ES-I3 (cell line): ENCODE measurements at regions not wholly inside any gene's neighbourhood (a gene's known extent, or its start where the extent isn't known, plus 50 kb on each side); places are given as distances from the start of the nearest gene placed in this dataset.

Experiments used
- H3K36me3 ChIP-seq: 2 replicates; pipeline ENCODE4 v1.6.1; 2013; ENCODE audit warnings: mild to moderate bottlenecking, low read length, control low read depth, moderate library complexity; ENCODE audit not compliant: insufficient read depth
- H3K4me1 ChIP-seq: 2 replicates; pipeline ENCODE4 v1.6.1; 2013; ENCODE audit warnings: mild to moderate bottlenecking, control low read depth, low read length; ENCODE audit not compliant: insufficient read depth
- H3K9ac ChIP-seq: 2 replicates; pipeline ENCODE4 v1.6.1; 2013; ENCODE audit warnings: low read depth, mild to moderate bottlenecking, low read length, moderate library complexity
- H3K9me3 ChIP-seq: 2 replicates; pipeline ENCODE4 v1.6.1; 2013; ENCODE audit warnings: mild to moderate bottlenecking, low read length, moderate library complexity; ENCODE audit not compliant: control insufficient read depth, insufficient read depth

DNA sequence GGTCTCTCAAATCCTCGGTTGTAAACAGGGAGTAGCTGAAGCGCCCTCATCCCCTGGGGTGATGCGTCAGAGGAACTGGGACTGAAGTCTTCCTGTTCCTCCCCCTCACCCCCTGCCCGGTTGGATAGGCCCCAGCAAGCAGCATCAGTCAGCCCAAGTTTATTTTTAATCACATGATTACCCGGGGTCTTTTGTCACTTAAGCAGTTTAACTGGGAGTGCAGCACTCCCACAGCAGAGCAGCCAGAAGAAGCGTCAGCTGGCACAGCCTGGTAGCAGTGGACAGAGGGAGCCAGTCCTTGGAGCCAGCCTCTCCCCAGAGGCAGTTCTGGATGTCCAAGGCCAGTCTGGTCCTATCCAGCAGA, 342.1 kb downstream of the CTTN start:
- H3K9ac ChIP-seq, result no peak overlapping the region
- no peaks in the 10 kb centered on the region for H3K9me3 ChIP-seq
- peaks cover 15% of the 10 kb centered on the region; the same call in 1 of the 2 replicates for H3K4me1 ChIP-seq
- H3K36me3 ChIP-seq, result no peaks in the 10 kb centered on the region

DNA sequence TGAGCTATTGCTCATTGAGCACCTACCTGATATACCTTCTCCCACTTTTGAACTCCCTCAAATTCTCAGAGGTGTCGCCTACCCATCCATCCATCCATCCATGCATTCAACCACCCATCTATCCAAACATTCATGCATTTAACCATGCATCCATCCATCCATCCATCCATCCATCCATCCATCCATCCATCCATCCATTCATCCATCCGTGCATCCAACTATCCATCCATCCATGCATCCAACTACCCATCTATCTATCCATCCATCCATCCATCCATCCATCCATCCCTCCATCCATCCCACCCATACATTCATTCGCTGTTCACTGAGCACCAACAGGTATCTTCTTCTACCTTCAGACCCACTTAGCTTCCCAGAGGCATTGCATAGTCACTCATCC, 342.8 kb downstream of the CTTN start:
- Histone ChIP-seq H3K36me3 (no peaks in the 10 kb centered on the region), H3K9me3 (no peaks in the 10 kb centered on the region), H3K4me1 (peaks cover 15% of the 10 kb centered on the region; the same call in 1 of the 2 replicates), H3K9ac (no peak overlapping the region)

DNA sequence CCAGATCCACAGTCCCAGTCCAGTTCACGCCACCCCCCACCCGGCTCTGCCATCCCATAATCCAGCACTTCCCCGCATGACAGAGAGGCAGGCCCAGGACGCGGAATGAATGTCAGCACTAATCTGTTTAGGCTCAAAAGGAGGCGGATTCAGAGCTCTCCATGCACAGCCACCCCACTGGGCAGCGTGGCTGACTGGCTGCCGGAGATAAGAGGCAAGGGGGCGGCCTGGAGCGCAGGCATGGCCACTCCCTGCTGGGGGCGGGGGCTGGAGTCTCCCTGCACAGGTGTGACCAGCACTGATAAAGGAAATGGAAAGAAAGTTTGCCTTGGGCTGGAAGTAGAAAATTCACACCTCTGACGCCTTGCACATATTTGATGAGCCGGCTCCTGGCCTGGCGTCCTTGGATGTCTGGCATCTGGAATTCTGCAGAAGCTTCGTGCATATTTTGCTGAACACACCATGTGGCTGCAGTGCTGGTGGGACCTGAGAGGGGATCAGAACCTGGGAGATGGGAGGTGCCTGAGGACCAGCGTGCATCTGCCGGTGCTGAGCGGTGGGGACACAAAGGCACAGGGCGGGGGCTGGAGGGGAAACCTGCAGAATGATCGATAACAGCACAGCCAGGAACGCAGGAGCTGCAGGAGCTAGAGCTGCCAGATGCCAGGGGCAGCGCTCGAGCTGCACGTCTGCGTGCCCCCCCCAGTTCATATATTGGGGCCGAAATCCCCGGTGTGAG, 344.4 kb downstream of the CTTN start:
- no peak overlapping the region for H3K9ac ChIP-seq
- H3K36me3 ChIP-seq, result no peaks in the 10 kb centered on the region
- no peaks in the 10 kb centered on the region for H3K9me3 ChIP-seq
- peaks cover 15% of the 10 kb centered on the region; the same call in 1 of the 2 replicates for H3K4me1 ChIP-seq

DNA sequence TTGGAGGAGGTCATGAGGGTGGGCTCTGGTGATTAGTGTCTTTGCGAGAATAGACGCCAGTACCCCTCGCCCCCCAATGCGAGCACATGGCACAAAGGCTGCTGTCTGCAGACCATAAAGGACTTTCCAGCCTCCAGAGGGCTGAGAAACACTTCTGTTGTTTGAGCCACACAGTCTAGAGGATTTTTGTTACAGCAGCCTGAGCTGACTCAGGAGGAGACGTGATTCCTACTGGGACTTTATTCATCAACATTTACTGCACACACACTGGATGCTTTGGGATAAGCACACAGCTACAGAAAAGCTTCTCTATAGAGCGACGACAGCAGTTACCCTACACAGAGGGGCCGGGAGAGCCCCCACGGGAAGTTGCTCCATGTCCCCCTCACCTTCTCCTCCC, 345.0 kb downstream of the CTTN start:
- Histone ChIP-seq H3K36me3 (no peaks in the 10 kb centered on the region), H3K9me3 (no peaks in the 10 kb centered on the region), H3K4me1 (peaks cover 15% of the 10 kb centered on the region; the same call in 1 of the 2 replicates), H3K9ac (no peak overlapping the region)

DNA sequence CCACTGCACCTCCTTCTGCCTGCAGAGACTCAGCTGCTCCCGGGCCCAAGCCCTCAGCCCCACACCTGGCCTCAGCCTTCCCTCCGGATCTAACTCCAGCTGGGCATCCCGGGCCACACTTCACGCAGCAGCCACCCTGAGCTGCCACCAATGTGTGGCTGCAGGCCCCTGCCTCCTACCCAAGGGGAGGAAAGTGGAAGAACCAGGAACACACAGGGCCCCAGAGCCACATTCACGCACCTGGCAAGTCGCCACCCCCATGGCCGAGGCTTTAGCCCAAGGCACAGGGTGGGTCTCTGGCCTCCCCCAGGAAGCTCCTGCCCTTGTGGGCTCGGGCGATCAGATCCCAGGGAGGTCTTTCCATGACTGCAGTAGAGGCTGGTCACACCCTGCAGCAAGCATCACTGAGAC, 345.6 kb downstream of the CTTN start:
- Histone ChIP-seq H3K9ac (no peak overlapping the region), H3K9me3 (no peaks in the 10 kb centered on the region), H3K36me3 (no peaks in the 10 kb centered on the region), H3K4me1 (peaks cover 15% of the 10 kb centered on the region; the same call in 1 of the 2 replicates)

DNA sequence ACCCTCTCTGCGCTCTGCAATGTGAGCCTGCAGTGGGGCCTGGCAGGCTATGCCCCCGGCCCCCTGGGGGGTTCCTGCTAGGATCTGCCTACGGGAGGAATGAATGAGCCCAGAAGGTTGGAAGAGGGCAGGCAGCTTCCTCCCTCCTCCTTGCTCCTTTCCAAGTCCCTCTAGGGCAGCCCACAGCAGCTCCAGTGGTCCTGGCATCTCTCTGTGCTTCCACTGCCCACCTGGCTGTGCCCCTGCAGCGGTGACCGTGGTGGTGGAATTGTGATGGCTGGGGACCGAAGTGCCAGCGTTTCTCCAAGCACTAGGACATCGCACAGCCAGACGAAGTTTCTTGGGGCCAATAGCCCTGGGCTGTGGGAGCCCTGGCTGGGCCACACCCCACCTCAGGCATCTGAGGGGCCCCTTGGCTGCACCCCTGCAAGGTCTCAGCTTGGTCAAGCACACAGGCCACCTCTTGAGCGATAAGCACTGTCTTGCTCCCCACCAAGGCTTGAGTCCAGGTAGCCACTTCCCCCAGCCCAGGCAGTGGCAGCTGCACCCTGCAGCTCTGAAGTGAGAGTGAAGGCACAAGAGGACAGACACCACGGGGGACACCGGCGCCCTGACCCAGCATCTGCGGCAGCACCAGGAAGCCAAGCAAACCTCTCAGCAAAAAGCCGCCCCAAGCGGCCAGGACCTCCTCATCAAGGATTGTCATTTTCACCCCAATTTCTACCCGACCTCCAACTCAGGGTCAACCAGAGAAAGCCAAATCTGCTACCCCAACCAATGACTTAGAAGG, 346.3 kb downstream of the CTTN start:
- Histone ChIP-seq H3K9ac (no peak overlapping the region), H3K36me3 (no peaks in the 10 kb centered on the region), H3K9me3 (no peaks in the 10 kb centered on the region), H3K4me1 (peaks cover 15% of the 10 kb centered on the region; the same call in 1 of the 2 replicates)

DNA sequence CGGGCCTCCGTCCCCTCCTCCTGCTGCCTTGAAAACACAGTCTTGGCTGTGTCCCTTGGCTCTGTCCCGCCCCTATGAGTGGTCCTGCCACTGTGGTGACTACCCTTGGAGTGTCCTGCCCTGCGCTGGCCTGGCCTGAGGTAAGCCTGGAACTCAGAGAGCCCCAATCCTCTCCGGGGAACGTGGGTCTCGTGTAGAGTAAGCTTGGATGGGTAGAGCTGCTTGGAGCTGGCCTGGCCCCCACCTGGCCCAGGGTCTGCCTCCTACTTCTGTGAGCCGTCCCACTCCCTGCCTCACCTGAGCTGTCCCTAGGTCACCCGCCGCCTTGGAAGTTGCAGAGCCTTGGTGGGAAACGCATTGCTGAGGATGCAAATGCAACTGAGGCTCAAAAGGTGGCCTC, 347.1 kb downstream of the CTTN start:
- H3K9ac ChIP-seq, result no peak overlapping the region
- H3K9me3 ChIP-seq, result peaks cover 6% of the 10 kb centered on the region
- H3K36me3 ChIP-seq, result no peaks in the 10 kb centered on the region; the same call in 1 of the 2 replicates
- peaks cover 15% of the 10 kb centered on the region; the same call in 1 of the 2 replicates for H3K4me1 ChIP-seq

DNA sequence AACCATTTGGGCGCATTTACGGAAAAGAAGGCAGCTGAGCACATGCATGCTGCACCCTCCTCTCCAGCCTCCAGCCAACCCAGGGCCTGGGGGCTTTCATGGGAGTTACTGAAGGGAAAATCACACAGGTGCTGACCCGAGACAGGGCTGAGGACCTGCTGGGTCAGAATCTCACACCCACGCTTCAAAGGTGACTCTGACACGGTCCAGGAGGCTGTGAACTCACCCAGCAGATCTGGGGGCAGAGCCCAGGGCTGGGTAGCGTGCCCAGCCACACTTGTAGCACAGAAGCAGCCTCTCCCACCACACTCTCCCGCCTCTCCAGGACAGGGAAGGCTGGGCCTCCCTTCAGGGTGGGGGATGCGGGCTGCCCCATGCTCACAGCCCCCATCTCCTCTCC, 347.6 kb downstream of the CTTN start:
- Histone ChIP-seq H3K4me1 (peaks cover 15% of the 10 kb centered on the region; the same call in 1 of the 2 replicates), H3K36me3 (no peaks in the 10 kb centered on the region; the same call in 1 of the 2 replicates), H3K9me3 (peaks cover 11% of the 10 kb centered on the region), H3K9ac (no peak overlapping the region)

DNA sequence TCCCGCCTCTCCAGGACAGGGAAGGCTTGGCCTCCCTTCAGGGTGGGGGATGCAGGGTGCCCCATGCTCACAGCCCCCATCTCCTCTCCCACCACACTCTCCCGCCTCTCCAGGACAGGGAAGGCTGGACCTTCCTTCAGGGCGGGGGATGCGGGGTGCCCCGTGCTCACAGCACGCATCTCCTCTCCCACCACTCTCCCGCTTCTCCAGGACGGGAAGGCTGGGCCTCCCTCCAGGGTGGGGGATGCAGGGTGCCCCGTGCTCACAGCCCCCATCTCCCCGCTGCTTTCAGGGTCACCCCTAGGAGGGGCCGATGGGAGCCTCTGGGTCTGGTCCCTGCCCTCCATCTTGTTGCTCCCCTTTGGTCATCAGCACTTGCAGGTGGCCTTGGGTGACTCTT, 348.0 kb downstream of the CTTN start:
- peaks cover 15% of the 10 kb centered on the region; the same call in 1 of the 2 replicates for H3K4me1 ChIP-seq
- no peaks in the 10 kb centered on the region; the same call in 1 of the 2 replicates for H3K36me3 ChIP-seq
- peaks cover 14% of the 10 kb centered on the region for H3K9me3 ChIP-seq
- H3K9ac ChIP-seq, result no peak overlapping the region

DNA sequence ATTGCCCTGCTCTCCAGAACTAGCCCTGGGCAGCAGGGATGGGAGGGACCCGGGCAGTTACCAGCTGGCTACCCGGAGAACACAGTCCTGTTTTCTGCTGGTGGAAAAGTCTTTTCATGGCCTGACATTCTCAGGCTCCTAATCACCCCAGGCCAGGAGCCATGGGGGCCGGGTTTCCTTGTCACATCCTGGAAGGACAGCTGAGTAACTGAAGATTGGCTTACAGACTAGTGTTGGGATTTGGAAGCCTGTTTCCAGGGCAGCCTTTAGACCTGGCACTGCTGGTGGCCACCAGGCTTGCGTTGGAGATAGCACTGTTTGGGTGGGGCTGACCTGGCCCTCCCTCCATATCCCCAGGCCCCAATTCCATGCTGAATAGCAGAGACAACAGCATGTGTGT, 349.0 kb downstream of the CTTN start:
- Histone ChIP-seq H3K36me3 (no peaks in the 10 kb centered on the region; the same call in 1 of the 2 replicates), H3K9ac (no peak overlapping the region), H3K9me3 (peaks cover 17% of the 10 kb centered on the region), H3K4me1 (peaks cover 12% of the 10 kb centered on the region; the same call in 1 of the 2 replicates)

DNA sequence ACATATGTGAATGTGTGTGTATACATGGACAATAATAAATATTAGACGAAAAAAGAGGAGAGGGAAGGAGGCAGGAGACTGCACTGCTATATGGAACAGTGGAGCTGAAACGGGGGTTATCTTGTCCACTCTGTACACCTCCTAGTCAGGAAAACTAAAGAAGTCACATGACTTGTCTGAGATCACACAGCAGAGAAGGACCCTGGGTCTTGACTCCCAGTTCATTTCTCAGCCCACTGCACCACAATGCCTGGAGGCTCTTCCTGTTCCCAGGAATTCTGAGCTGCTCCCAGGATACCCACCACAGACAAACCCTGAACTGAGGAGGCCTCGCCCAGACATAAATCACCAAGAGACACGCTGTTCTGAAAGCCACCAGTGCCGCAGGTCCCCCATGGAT, 349.6 kb downstream of the CTTN start:
- no peaks in the 10 kb centered on the region; the same call in 1 of the 2 replicates for H3K36me3 ChIP-seq

DNA sequence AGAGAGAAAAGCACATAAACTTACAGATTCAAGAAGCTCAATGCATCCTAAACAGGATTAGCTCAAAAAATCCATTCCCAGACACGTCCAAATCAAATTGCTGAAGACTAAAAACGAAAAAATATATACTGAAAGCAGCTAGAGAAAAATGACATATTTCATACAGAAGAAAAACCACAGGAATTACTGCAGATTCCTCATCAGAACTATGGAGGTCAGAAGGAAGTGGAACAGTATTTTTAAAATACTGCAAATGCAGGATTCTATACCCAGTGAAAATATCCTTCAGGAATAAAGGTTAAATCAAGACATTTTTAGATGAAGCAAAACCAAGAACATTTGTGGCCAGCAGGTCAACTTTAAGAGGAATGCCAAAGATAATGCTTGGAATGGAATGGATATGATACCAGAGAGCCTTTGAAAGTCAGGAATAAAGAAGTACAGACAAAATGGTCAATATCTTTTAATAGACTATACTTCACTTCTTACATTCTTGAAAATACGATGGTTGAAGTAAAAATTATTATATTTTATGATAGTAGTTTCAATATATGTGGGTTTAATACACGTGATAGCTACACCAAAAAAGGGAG, 352.9 kb downstream of the CTTN start:
- Histone ChIP-seq H3K9me3 (peaks cover 17% of the 10 kb centered on the region), H3K36me3 (no peaks in the 10 kb centered on the region; the same call in 1 of the 2 replicates), H3K4me1 (peaks cover 6% of the 10 kb centered on the region; the same call in 1 of the 2 replicates), H3K9ac (no peak overlapping the region)

More for the DNA sequence above, 349.6 kb downstream of the CTTN start:
- Histone ChIP-seq H3K9me3 (peaks cover 17% of the 10 kb centered on the region), H3K9ac (no peak overlapping the region), H3K4me1 (peaks cover 7% of the 10 kb centered on the region; the same call in 1 of the 2 replicates)

DNA sequence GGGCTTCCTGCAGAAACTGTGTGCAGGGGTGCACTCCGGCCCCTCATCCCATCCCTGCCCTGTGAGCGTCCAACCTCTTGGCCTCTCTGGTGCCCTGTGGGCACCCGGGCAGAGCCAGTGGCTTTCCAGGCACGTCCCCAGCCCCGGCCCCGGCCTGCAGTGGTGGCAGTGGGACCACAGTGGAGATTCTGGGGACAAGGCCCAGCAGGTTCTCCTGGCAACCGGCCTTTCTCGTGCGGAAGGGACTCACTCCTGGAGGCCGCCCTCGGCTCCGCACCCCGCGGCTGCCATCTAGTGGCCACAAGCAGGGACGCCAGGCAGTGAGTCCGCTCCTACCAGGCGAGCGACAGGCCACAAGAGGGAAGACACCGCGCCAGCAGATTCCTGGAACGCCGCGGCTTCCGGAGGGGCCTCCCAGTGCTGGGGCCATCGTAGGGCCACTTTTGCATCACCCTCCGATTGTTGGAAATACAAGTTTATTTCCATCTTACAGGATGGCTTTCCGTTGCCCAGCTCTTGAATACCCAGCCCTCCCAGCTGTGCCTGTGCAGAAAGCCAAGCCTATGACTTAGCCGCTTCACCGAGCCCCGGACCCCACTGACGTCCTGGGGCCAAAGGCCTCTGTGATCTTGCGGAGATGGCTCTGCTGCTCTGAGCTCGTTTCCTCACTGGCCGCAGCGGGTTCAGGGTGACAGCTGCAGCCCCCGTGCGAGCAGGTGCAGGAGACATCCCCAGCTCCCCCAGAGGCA, 357.3 kb downstream of the CTTN start:
- no peaks in the 10 kb centered on the region for H3K36me3 ChIP-seq
- peaks cover 6% of the 10 kb centered on the region; the same call in 1 of the 2 replicates for H3K4me1 ChIP-seq
- no peak overlapping the region for H3K9ac ChIP-seq
- peaks cover 9% of the 10 kb centered on the region for H3K9me3 ChIP-seq

DNA sequence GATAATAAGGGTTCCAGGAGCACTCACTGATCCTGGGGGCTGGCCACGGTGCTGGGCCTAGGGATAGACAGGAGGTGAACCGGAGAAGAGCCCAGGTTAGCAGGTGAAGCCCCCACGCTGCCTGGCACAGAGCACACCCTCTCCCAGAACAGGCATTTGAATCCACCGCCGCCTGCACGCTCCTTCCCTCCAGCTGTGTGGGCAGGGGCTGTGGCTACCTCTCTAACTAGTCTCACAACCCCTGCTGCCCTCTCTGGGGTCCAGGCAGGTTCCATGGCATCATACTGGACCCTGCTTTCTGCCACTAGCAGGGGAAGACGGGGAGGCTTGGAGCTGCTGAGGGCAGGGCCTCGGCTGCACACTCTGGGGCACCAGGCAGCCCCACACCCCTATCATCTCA, 358.0 kb downstream of the CTTN start:
- Histone ChIP-seq H3K9me3 (peaks cover 3% of the 10 kb centered on the region; the same call in 1 of the 2 replicates), H3K9ac (no peak overlapping the region), H3K4me1 (peaks cover 6% of the 10 kb centered on the region; the same call in 1 of the 2 replicates), H3K36me3 (no peaks in the 10 kb centered on the region)
